ENCODE measurements at regions not wholly inside any gene's neighbourhood (a gene's known extent, or its start where the extent isn't known, plus 50 kb on each side); places are given as distances from the start of the nearest gene placed in this dataset.
A peak's percentile ranks its signal among the peaks of the same experiment; 100 is the strongest.
"Not testable (repeated sequence)": the region's sequence is repeated elsewhere in the genome, so short reads cannot be mapped to it uniquely, and the experiment has no call there.

DNA sequence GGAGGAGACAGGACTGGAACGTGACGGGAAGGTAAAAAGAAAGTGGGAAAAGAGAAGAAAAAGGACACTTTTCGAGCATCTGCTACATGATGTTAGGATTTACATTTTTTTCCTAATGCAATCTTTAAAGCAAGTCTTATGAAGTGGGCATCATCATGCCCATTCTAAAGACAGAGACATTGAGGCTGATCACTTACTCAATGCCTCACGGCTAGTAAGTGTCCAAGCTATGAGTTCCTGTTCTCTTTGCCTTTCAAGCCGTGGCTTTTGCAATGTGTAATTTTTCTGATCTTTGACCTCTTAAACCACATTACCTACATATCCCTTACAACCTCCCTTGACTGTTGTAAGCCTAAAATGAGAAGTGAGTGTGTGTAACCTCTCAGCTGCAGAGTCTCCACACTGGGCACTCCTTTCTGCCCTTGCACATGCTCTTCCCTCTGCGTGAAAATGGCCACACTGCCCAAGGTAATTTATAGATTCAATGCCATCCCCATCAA is 649.2 kb downstream of the RNF144A start:
- H3K4me3 Mint-ChIP-seq: no peak overlapping the region
- CTCF ChIA-PET: interaction anchor here (1.5 kb wide), 1 partner anchor 139 kb away, joined by 9 read pairs; no protein-coding TSS in a partner anchor
- intact Hi-C loops (cut with micrococcal nuclease): loop anchor here (2.0 to 5.0 kb wide), 3 partner anchors 192 to 1116 kb away; partner anchors contain the start of gene ID2
- no peaks in the 10 kb centered on the region for H3K27me3 Mint-ChIP-seq (ENCODE audit: low read depth)
- DNase-seq: no peak
- peaks cover 48% of the 10 kb centered on the region for H3K4me1 Mint-ChIP-seq (ENCODE audit: low read depth)
- peaks cover 9% of the 10 kb centered on the region for H3K36me3 Mint-ChIP-seq (ENCODE audit: low read depth)
- peaks cover 20% of the 10 kb centered on the region for H3K9me3 Mint-ChIP-seq
- H3K27ac Mint-ChIP-seq: peak overlapping the region; percentile 82

DNA sequence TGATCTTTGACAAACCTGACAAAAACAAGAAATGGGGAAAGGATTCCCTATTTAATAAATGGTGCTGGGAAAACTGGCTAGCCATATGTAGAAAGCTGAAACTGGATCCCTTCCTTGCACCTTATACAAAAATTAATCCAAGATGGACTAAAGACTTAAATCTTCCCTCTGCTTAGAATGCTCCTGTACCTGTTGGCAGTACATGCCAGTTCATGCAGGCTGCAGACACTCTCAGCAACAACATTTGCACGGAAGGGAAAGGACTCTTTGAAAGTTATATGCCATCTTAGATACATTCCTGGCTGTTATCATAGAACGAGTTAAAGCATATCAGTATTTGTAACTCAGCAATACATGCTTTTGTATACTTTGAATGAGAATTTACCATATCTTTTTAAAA is 649.9 kb downstream of the RNF144A start:
- Mint-ChIP-seq H3K4me1 (ENCODE audit: low read depth) (peaks cover 53% of the 10 kb centered on the region), H3K27ac (peak overlapping the region; percentile 82), H3K9me3 (peaks cover 20% of the 10 kb centered on the region)
- H3K36me3 Mint-ChIP-seq (ENCODE audit: low read depth); H3K27me3 Mint-ChIP-seq (ENCODE audit: low read depth); H3K4me3 Mint-ChIP-seq; DNase-seq: not testable (repeated sequence)
- intact Hi-C loops (cut with micrococcal nuclease): loop anchor here (1.0 to 5.0 kb wide), 12 partner anchors 21 to 1115 kb away; partner anchors contain the start of gene ID2
- CTCF ChIA-PET: interaction anchor here (0.6 to 3.6 kb wide), 9 partner anchors 9 to 259 kb away, joined by 3 to 31 read pairs (median 3); no protein-coding TSS in a partner anchor

DNA sequence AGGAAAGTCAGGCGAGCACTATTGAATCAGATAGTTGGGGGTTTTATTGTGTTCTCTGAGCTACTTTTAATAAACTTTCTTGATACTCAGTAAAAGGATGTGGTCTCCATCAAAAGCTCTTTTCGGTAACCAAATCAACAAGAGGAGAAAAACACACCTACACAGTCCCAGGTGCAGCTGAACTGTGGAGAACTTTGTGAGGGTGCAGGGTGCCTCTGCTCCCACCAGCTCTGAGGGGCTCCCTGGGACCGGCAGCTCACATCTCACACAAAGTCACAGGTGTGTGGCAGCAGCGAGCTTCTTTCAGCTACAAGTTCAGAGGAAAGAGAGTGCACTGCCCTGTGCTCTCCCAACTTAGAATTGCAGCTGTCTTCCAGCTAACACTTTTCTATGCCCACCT is 650.4 kb downstream of the RNF144A start:
- Mint-ChIP-seq H3K4me3 (peak overlapping the region; percentile 36), H3K9me3 (peaks cover 20% of the 10 kb centered on the region), H3K36me3 (ENCODE audit: low read depth) (peaks cover 9% of the 10 kb centered on the region), H3K4me1 (ENCODE audit: low read depth) (peaks cover 58% of the 10 kb centered on the region), H3K27ac (peak overlapping the region; percentile 82), H3K27me3 (ENCODE audit: low read depth) (no peaks in the 10 kb centered on the region)
- CTCF ChIA-PET: interaction anchor here (0.6 to 3.6 kb wide), 9 partner anchors 9 to 258 kb away, joined by 3 to 31 read pairs (median 3); no protein-coding TSS in a partner anchor
- DNase-seq: peak; percentile 82
- intact Hi-C loops (cut with micrococcal nuclease): loop anchor here (1.0 to 5.0 kb wide), 12 partner anchors 21 to 1115 kb away; partner anchors contain the start of gene ID2

DNA sequence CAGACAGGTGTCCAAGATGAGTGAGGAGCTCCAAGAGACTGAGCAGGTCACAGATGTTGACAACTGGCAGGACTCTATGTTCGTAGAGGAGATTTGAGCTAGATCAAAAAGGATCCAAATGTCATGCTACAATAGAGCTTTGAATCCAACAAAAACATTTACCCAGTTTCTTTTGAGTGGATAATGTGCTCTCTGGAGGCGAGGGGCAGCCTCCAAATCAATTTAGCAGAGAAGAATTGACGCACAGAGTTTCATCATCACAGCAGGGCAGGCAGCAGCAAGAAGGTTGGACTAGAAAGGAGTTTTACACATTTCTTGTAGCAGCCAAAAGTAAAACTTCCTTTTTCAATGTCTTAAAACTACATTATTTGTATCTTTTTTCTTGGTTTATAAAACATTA is 653.0 kb downstream of the RNF144A start:
- no peak overlapping the region for H3K27ac Mint-ChIP-seq

DNA sequence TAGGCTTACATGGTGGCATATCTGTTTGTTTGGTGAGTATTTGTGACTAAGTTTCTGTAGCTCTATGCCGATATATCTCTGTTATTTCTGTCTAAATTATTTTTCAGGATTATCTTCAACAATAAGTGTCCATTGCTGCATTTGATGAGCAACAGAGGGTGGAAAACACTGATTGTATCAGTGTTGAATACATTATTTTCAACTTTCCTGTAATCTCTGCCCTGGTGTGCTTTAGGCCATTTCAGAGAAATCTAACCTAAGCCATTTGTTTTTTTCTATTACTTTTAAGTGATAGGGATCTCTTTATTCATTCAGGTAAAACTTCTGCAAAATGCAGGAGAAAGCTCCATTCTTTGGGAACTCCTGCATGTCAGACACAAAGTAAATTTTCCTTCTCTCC is 654.5 kb downstream of the RNF144A start:
- DNase-seq: no peak
- H3K27me3 Mint-ChIP-seq (ENCODE audit: low read depth): no peaks in the 10 kb centered on the region
- CTCF ChIA-PET: no interaction called here
- H3K4me1 Mint-ChIP-seq (ENCODE audit: low read depth): peaks cover 56% of the 10 kb centered on the region
- H3K36me3 Mint-ChIP-seq (ENCODE audit: low read depth): peaks cover 4% of the 10 kb centered on the region
- intact Hi-C loops (cut with micrococcal nuclease): loop anchor here (1.0 to 5.0 kb wide), 2 partner anchors 17 to 971 kb away; no protein-coding TSS in a partner anchor
- peaks cover 1% of the 10 kb centered on the region for H3K9me3 Mint-ChIP-seq
- no peak overlapping the region for H3K27ac Mint-ChIP-seq
- no peak overlapping the region for H3K4me3 Mint-ChIP-seq

More for the DNA sequence above, 653.0 kb downstream of the RNF144A start:
- peaks cover 64% of the 10 kb centered on the region for H3K4me1 Mint-ChIP-seq (ENCODE audit: low read depth)
- peaks cover 8% of the 10 kb centered on the region for H3K9me3 Mint-ChIP-seq
- no peaks in the 10 kb centered on the region for H3K27me3 Mint-ChIP-seq (ENCODE audit: low read depth)
- no peak for DNase-seq
- intact Hi-C loops (cut with micrococcal nuclease): loop anchor here (5.0 kb wide), 1 partner anchor 972 kb away; no protein-coding TSS in a partner anchor
- H3K36me3 Mint-ChIP-seq (ENCODE audit: low read depth): peaks cover 6% of the 10 kb centered on the region
- CTCF ChIA-PET: interaction anchor here (1.5 to 3.6 kb wide), 2 partner anchors 17 to 101 kb away, joined by 6 to 31 read pairs; no protein-coding TSS in a partner anchor
- no peak overlapping the region for H3K4me3 Mint-ChIP-seq

DNA sequence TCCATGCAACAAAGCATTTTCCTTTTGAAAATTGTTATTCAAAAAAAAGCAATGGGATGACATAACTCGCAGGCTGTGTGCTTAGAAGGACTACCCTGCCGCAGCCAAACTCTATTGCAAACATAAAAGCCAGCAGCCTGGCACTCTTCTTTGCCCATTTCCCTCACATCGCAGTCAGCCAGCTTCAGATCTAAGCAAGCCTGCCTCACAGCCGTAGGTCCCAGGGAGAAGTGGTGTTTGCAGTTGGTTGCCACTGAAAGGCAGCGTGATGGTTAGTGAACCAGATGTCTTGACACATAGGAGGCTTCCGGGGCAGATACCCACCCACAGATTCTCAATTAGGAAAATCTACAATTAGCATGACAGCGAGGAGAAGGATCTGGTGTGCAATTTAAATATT is 655.2 kb downstream of the RNF144A start:
- no peak overlapping the region for H3K4me3 Mint-ChIP-seq
- peaks cover 3% of the 10 kb centered on the region for H3K36me3 Mint-ChIP-seq (ENCODE audit: low read depth)
- H3K4me1 Mint-ChIP-seq (ENCODE audit: low read depth): peaks cover 48% of the 10 kb centered on the region
- peak overlapping the region; percentile 61 for H3K27ac Mint-ChIP-seq
- DNase-seq: peak; percentile 65
- no peaks in the 10 kb centered on the region for H3K27me3 Mint-ChIP-seq (ENCODE audit: low read depth)
- CTCF ChIA-PET: no interaction called here
- peaks cover 3% of the 10 kb centered on the region for H3K9me3 Mint-ChIP-seq
- intact Hi-C loops (cut with micrococcal nuclease): loop anchor here (1.0 to 5.0 kb wide), 2 partner anchors 16 to 970 kb away; no protein-coding TSS in a partner anchor

DNA sequence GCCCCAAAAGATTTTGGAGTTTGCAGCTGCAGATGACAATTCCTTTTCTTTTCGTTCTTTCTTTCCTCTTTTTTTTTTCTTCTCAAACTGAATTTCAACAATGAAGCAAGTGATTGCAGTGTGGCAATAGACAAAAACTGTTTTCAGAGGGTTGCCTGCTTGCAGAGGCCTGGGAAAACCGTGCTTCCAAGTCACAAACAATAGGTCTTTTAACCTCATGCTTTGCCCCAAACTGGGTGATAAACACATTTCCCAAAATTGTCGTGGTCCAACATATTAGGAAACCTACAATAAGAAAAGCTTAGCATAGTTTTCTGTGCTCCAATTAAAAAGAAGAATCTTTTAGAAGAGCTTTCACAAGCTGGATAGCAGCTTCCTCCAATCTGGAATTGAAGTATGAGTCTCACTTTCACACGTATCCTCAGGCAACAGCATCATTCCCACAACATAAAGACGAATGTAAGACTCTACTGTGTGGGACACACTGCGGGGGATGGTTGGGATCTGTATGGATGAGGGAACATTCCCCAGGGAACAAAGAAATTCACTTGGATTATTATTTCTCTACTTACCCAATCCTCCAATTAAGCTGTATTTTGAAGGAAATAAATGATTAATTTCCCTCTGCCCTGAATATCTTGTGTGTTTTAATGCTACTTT is 656.1 kb downstream of the RNF144A start:
- intact Hi-C loops (cut with micrococcal nuclease): loop anchor here (5.0 kb wide), 1 partner anchor 969 kb away; no protein-coding TSS in a partner anchor
- H3K9me3 Mint-ChIP-seq: peaks cover 12% of the 10 kb centered on the region
- H3K27me3 Mint-ChIP-seq (ENCODE audit: low read depth): no peaks in the 10 kb centered on the region
- H3K36me3 Mint-ChIP-seq (ENCODE audit: low read depth): peaks cover 11% of the 10 kb centered on the region
- no peak overlapping the region for H3K27ac Mint-ChIP-seq
- peaks cover 40% of the 10 kb centered on the region for H3K4me1 Mint-ChIP-seq (ENCODE audit: low read depth)
- no peak for DNase-seq
- CTCF ChIA-PET: no interaction called here
- H3K4me3 Mint-ChIP-seq: no peak overlapping the region

DNA sequence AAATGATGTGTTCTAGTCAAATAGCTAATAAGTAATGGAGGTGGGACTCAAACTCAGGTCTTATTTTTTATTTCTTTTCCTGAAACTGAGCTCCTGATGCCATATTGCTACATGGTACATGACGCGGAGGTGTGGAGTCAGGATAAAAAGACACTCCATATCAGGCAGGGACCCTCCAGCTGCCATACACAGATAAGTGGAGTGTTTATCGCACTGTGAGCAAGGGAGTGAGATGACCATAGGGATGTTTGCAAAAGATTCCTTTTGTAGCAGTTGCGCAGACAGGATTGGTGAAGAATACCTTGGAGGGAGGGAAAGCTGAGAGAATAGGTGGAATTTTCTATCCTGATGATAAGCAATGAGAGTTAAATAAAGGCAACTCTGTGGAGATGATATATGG is 657.2 kb downstream of the RNF144A start:
- intact Hi-C loops (cut with micrococcal nuclease): loop anchor here (5.0 kb wide), 1 partner anchor 968 kb away; no protein-coding TSS in a partner anchor
- DNase-seq: no peak
- no peaks in the 10 kb centered on the region for H3K27me3 Mint-ChIP-seq (ENCODE audit: low read depth)
- H3K4me3 Mint-ChIP-seq: no peak overlapping the region
- H3K4me1 Mint-ChIP-seq (ENCODE audit: low read depth): peaks cover 31% of the 10 kb centered on the region
- no peak overlapping the region for H3K27ac Mint-ChIP-seq
- H3K9me3 Mint-ChIP-seq: peaks cover 18% of the 10 kb centered on the region
- CTCF ChIA-PET: no interaction called here
- H3K36me3 Mint-ChIP-seq (ENCODE audit: low read depth): peaks cover 12% of the 10 kb centered on the region

DNA sequence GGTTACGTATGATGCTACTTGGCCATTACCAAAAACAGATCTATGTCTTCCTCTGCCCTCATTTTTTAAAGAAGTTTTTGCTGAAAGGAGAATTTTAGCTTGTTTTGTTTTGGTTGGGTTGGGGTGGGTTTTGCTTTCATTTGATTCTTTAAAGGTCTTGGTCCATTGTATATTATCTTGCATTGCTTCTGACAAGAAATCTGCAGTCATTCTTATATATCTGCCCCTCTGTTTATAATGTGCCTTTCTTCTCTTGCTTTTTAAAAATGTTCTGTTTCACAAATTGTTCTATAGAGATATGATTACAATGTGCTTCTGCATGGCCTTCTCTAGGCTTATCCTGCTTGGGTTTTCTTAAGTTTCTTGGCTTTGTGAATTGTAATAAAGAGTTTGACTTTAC is 660.6 kb downstream of the RNF144A start:
- peaks cover 12% of the 10 kb centered on the region for H3K36me3 Mint-ChIP-seq (ENCODE audit: low read depth)
- H3K4me1 Mint-ChIP-seq (ENCODE audit: low read depth): peaks cover 5% of the 10 kb centered on the region
- peaks cover 20% of the 10 kb centered on the region for H3K9me3 Mint-ChIP-seq
- H3K4me3 Mint-ChIP-seq: no peak overlapping the region
- no peaks in the 10 kb centered on the region for H3K27me3 Mint-ChIP-seq (ENCODE audit: low read depth)
- intact Hi-C loops (cut with micrococcal nuclease): no loop called here
- DNase-seq: no peak
- H3K27ac Mint-ChIP-seq: no peak overlapping the region
- CTCF ChIA-PET: interaction anchor here (0.5 to 1.3 kb wide), 4 partner anchors 9 to 685 kb away, joined by 3 read pairs; no protein-coding TSS in a partner anchor

DNA sequence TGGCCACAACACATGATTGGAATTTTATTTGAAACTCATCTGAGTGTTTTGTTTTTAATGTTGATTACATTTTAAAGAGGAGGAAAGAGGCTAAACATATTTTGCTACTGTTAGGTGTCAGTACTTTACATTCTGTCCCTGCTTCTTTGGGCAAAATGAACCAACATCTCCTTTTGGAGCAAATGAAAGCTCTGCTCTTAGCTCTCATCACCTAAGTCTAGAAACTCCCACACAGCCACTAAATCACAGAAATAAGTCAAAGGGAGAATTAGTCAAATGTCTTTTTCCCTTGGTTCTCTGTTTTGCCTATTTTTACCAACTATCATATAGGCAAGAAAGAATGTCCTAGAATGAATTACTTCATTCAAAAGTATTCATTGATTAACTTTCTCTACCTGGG is 666.8 kb downstream of the RNF144A start:
- Mint-ChIP-seq H3K36me3 (ENCODE audit: low read depth) (no peaks in the 10 kb centered on the region), H3K4me1 (ENCODE audit: low read depth) (peaks cover 23% of the 10 kb centered on the region), H3K4me3 (no peak overlapping the region), H3K9me3 (peaks cover 5% of the 10 kb centered on the region), H3K27ac (no peak overlapping the region), H3K27me3 (ENCODE audit: low read depth) (no peaks in the 10 kb centered on the region)
- intact Hi-C loops (cut with micrococcal nuclease): no loop called here
- CTCF ChIA-PET: interaction anchor here (1.5 kb wide), 1 partner anchor 16 kb away, joined by 3 read pairs; no protein-coding TSS in a partner anchor
- DNase-seq: no peak

DNA sequence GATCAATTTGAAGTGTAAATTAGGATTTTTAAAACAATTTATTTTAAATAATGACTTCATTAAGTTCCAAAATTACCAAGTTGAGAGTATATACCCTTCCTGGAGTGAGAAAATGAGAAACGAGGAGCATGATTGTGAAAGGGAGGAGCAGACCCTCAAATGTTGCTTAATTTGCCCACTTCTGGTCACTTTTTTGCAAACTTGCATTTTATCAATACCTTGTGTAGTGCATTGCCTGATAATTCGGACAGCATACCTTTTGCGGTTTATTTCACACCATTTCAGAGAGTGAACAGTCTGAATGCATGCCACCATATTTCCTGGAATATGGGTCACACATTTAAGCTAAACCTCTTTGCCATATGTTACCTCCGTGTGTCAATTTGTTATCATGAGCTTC is 669.7 kb downstream of the RNF144A start:
- Mint-ChIP-seq H3K27ac (no peak overlapping the region), H3K4me3 (no peak overlapping the region), H3K4me1 (ENCODE audit: low read depth) (peaks cover 24% of the 10 kb centered on the region), H3K36me3 (ENCODE audit: low read depth) (no peaks in the 10 kb centered on the region), H3K27me3 (ENCODE audit: low read depth) (no peaks in the 10 kb centered on the region), H3K9me3 (no peaks in the 10 kb centered on the region)
- intact Hi-C loops (cut with micrococcal nuclease): no loop called here
- DNase-seq: no peak
- CTCF ChIA-PET: interaction anchor here (1.0 to 1.7 kb wide), 2 partner anchors 16 to 65 kb away, joined by 3 to 6 read pairs; no protein-coding TSS in a partner anchor

DNA sequence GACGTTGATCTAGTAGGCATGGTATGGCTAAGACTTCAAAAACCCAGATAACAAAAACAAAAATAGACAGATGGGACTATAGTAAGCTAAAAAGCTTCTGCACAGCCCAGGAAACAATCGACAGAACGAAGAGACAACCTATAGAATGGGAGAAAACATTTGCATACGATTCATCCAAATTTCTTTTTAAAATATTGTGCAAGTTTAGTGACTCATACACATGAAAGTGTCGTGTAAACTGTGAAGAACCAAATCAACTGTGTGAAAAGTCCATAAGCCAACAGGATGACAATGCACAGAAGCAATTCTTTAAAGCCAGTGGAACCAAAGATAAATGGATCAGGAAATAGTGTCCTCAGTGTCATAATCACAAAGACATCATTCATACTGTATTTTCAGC is 671.1 kb downstream of the RNF144A start:
- Mint-ChIP-seq H3K27ac (peak overlapping the region; percentile 6), H3K4me1 (ENCODE audit: low read depth) (peaks cover 27% of the 10 kb centered on the region), H3K27me3 (ENCODE audit: low read depth) (no peaks in the 10 kb centered on the region), H3K36me3 (ENCODE audit: low read depth) (no peaks in the 10 kb centered on the region), H3K4me3 (no peak overlapping the region), H3K9me3 (no peaks in the 10 kb centered on the region)
- DNase-seq: no peak
- intact Hi-C loops (cut with micrococcal nuclease): loop anchor here (1.0 kb wide), 4 partner anchors 16 to 753 kb away; no protein-coding TSS in a partner anchor
- CTCF ChIA-PET: interaction anchor here (1.7 kb wide), 1 partner anchor 18 kb away, joined by 6 read pairs; no protein-coding TSS in a partner anchor

All from activated naive CD4-positive, alpha-beta T cell treated with anti-CD3 and anti-CD28 coated beads for 36 hours (primary cell).